Hematopoietic multipotent progenitor cell treated with erythropoietin and hydrocortisone succinate and interleukin-3 and kit ligand, for 15 days (in vitro differentiated cells): ENCODE measurements at regions not wholly inside any gene's neighbourhood (a gene's known extent, or its start where the extent isn't known, plus 50 kb on each side); places are given as distances from the start of the nearest gene placed in this dataset.
"Not testable (repeated sequence)": the region's sequence is repeated elsewhere in the genome, so short reads cannot be mapped to it uniquely, and the experiment has no call there.

Experiments
- DNase-seq: peaks from one replicate; pipeline ENCODE4 v3.0.0-alpha.2; 2015; ENCODE audit warnings: low spot score

- no peak for DNase-seq
These were observed 541.8 kb upstream of the SMIM31 start for GRCh38 chr4:164212134-164212533.

- DNase-seq = no peak
These were observed 541.2 kb upstream of the SMIM31 start for GRCh38 chr4:164212714-164213113.

GRCh38 chr4:164215113-164215741 lies 538.7 kb upstream of the SMIM31 start:
- no peak for DNase-seq

- no peak for DNase-seq
These were observed 532.3 kb upstream of the SMIM31 start for GRCh38 chr4:164221631-164222030.

GRCh38 chr4:164224871-164225270 lies 529.1 kb upstream of the SMIM31 start:
- DNase-seq = no peak

- DNase-seq = no peak
These were observed 524.7 kb upstream of the SMIM31 start for GRCh38 chr4:164229255-164229654.

GRCh38 chr4:164239433-164239832 lies 514.5 kb upstream of the SMIM31 start:
- DNase-seq = no peak

GRCh38 chr4:164239976-164240375 lies 514.0 kb upstream of the SMIM31 start:
- DNase-seq = no peak

- DNase-seq = no peak
These were observed 502.7 kb upstream of the SMIM31 start for GRCh38 chr4:164251257-164251656.

- no peak for DNase-seq
These were observed 501.6 kb upstream of the SMIM31 start for GRCh38 chr4:164252286-164252685.

GRCh38 chr4:164261831-164262230 lies 492.1 kb upstream of the SMIM31 start:
- DNase-seq = no peak

GRCh38 chr4:164262508-164262907 lies 491.4 kb upstream of the SMIM31 start:
- DNase-seq = not testable (repeated sequence)

GRCh38 chr4:164277414-164277813 lies 476.5 kb upstream of the SMIM31 start:
- not testable (repeated sequence) for DNase-seq

- DNase-seq = no peak
These were observed 466.8 kb upstream of the SMIM31 start for GRCh38 chr4:164287173-164287572.

- DNase-seq = no peak
These were observed 465.4 kb upstream of the SMIM31 start for GRCh38 chr4:164288578-164288977.

GRCh38 chr4:164293203-164293602 lies 460.7 kb upstream of the SMIM31 start:
- DNase-seq = no peak

GRCh38 chr4:164293743-164294142 lies 460.2 kb upstream of the SMIM31 start:
- no peak for DNase-seq

- no peak for DNase-seq
These were observed 452.5 kb upstream of the SMIM31 start for GRCh38 chr4:164301430-164301829.

GRCh38 chr4:164304101-164304639 lies 449.8 kb upstream of the SMIM31 start:
- DNase-seq = no peak

- no peak for DNase-seq
These were observed 449.1 kb upstream of the SMIM31 start for GRCh38 chr4:164304861-164305260.

- no peak for DNase-seq
These were observed 446.7 kb upstream of the SMIM31 start for GRCh38 chr4:164307262-164307661.

GRCh38 chr4:164312671-164313070 lies 441.3 kb upstream of the SMIM31 start:
- DNase-seq = no peak

GRCh38 chr4:164313853-164314252 lies 440.1 kb upstream of the SMIM31 start:
- DNase-seq = no peak

- no peak for DNase-seq
These were observed 435.6 kb upstream of the SMIM31 start for GRCh38 chr4:164318350-164318749.
